H1 (cell line): ENCODE measurements at regions not wholly inside any gene's neighbourhood (a gene's known extent, or its start where the extent isn't known, plus 50 kb on each side); places are given as distances from the start of the nearest gene placed in this dataset.

Source experiments
- EP300 ChIP-seq, 2 experiments: IDR thresholded peaks; 1 replicate in 1 of 2; 2 replicates in 1 of 2; pipeline ENCODE4 v1.6.1; 2011 to 2012; ENCODE audit warnings: low read depth in 2 of 2, low read length in 2 of 2, mild to moderate bottlenecking in 2 of 2, borderline replicate concordance in 1 of 2, inconsistent platforms in 1 of 2, moderate library complexity in 1 of 2
- HDAC2 ChIP-seq, 2 experiments: fragments of 300-600 bp in 1 of 2; sonication (generic) in 1 of 2; IDR thresholded peaks; 2 replicates each; pipeline ENCODE4 v1.6.1; 2011 to 2012; ENCODE audit warnings: low read depth in 2 of 2, low read length in 2 of 2, mild to moderate bottlenecking in 2 of 2, moderate library complexity in 2 of 2, borderline replicate concordance in 1 of 2, inconsistent platforms in 1 of 2
- NANOG ChIP-seq: IDR thresholded peaks from 2 replicates; pipeline ENCODE4 v1.6.1; 2011; ENCODE audit warnings: low read length, low read depth, mild to moderate bottlenecking, inconsistent platforms; ENCODE audit not compliant: insufficient read depth, poor library complexity, severe bottlenecking
- YY1 ChIP-seq: IDR thresholded peaks from 2 replicates; pipeline ENCODE4 v1.6.1; 2011; ENCODE audit warnings: low read depth, mild to moderate bottlenecking, low read length
- ZNF274 ChIP-seq: IDR thresholded peaks from 2 replicates; pipeline ENCODE4 v1.7.0; 2012; ENCODE audit warnings: low read length, borderline replicate concordance; ENCODE audit errors: extremely low read depth
- TF ChIP-seq, protein P1 (sequence below), 3 experiments: IDR thresholded peaks; 1 replicate in 2 of 3; 2 replicates in 1 of 3; pipeline versions ENCODE4 v1.5.1 to v1.6.1; 2011; ENCODE audit warnings: low read length in 3 of 3, mild to moderate bottlenecking in 3 of 3, inconsistent platforms in 2 of 3, low read depth in 1 of 3, moderate library complexity in 1 of 3; ENCODE audit not compliant: insufficient read depth in 1 of 3; ENCODE audit errors: control extremely low read depth in 1 of 3

GRCh38 chr6:169160855-169161560 lies 92.6 kb downstream of the THBS2 start:
- TF ChIP-seq ZNF274: no peak
- no peak for TF ChIP-seq HDAC2 (IDR thresholded peaks at IDR 0.05; ENCODE audit: borderline replicate concordance in 1 of 2, low read depth in 2 of 2, low read length in 2 of 2)
- TF ChIP-seq, protein P1, sequence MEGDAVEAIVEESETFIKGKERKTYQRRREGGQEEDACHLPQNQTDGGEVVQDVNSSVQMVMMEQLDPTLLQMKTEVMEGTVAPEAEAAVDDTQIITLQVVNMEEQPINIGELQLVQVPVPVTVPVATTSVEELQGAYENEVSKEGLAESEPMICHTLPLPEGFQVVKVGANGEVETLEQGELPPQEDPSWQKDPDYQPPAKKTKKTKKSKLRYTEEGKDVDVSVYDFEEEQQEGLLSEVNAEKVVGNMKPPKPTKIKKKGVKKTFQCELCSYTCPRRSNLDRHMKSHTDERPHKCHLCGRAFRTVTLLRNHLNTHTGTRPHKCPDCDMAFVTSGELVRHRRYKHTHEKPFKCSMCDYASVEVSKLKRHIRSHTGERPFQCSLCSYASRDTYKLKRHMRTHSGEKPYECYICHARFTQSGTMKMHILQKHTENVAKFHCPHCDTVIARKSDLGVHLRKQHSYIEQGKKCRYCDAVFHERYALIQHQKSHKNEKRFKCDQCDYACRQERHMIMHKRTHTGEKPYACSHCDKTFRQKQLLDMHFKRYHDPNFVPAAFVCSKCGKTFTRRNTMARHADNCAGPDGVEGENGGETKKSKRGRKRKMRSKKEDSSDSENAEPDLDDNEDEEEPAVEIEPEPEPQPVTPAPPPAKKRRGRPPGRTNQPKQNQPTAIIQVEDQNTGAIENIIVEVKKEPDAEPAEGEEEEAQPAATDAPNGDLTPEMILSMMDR (IDR thresholded peaks at IDR 0.05; ENCODE audit: control extremely low read depth in 1 of 3, insufficient read depth in 1 of 3, low read depth in 1 of 3, low read length in 3 of 3): no peak
- no peak for TF ChIP-seq YY1
- TF ChIP-seq EP300 (IDR thresholded peaks at IDR 0.05; ENCODE audit: borderline replicate concordance in 1 of 2, low read depth in 2 of 2, low read length in 2 of 2): no peak
- TF ChIP-seq NANOG: no peak
